HCT116 (cell line): ENCODE measurements at regions not wholly inside any gene's neighbourhood (a gene's known extent, or its start where the extent isn't known, plus 50 kb on each side); places are given as distances from the start of the nearest gene placed in this dataset.

Experiments
- ATAC-seq: fragments of 200-7000 bp; cut with Tn5 transposase; 2 replicates; pipeline ENCODE4 v1.9.1; 2020; ENCODE audit warnings: mild to moderate bottlenecking, moderate library complexity
- BruUV-seq: library from RNA; stranded (reverse); fragments of 400-500 nt; replicated peaks from 2 replicates; lab custom pipeline; 2021; lab: Mats Ljungman, UMichigan
- CTCF ChIA-PET: fragments of 300-600 bp; sonication (Branson Sonifier 250); formaldehyde crosslinking; loops from one replicate; lab custom pipeline; 2021; ENCODE audit warnings: antibody characterized with exemption; lab: Charles Lee
- POLR2A ChIA-PET: fragments of 300-600, 350-600 bp; sonication (Branson Sonifier 250); formaldehyde crosslinking; loops from one replicate; lab custom pipeline; 2021; ENCODE audit warnings: antibody characterized with exemption; lab: Charles Lee
- RAD21 ChIA-PET, 2 experiments: fragments of 300-600 bp; sonication (Branson Sonifier 250); formaldehyde crosslinking; loops; one replicate each; lab custom pipeline; 2023; ENCODE audit warnings: low total read pairs in 2 of 2; ENCODE audit not compliant: uncharacterized antibody in 2 of 2, unreplicated experiment in 2 of 2, low non-redundant PET in 1 of 2; lab: Charles Lee
- DNase-seq: peaks from one replicate; pipeline ENCODE4 v3.0.0-alpha.2; 2010; ENCODE audit warnings: low read depth, low spot score
- H2AFZ ChIP-seq: fragments of 200-600 bp; shearing (Covaris generic), sonication (generic); 2 replicates; pipeline ENCODE4 v1.6.1; 2017; ENCODE audit warnings: low read depth, mixed run types, mixed read lengths, antibody characterized with exemption, low read length; ENCODE audit not compliant: poor library complexity, severe bottlenecking
- H3K27ac ChIP-seq: 2 replicates; pipeline ENCODE4 v1.5.1; 2012; ENCODE audit warnings: low read depth, low read length
- H3K27me3 ChIP-seq: fragments of 200-600 bp; sonication (generic); 2 replicates; pipeline ENCODE4 v1.6.1; 2016; ENCODE audit warnings: mixed run types, low read length, mixed read lengths; ENCODE audit not compliant: insufficient read depth
- H3K36me3 ChIP-seq, 2 experiments: fragments of 200-500 bp in 1 of 2; fragments of 200-600 bp in 1 of 2; sonication (Bioruptor generic) in 1 of 2; sonication (generic) in 1 of 2; 2 replicates each; pipeline versions ENCODE4 v1.5.1 to v1.6.1; 2014 to 2016; ENCODE audit warnings: low read length in 2 of 2, inconsistent platforms in 1 of 2, mixed read lengths in 1 of 2, mixed run types in 1 of 2; ENCODE audit not compliant: insufficient read depth in 2 of 2, control insufficient read depth in 1 of 2
- H3K4me1 ChIP-seq, 2 experiments: fragments of 200-600 bp in 1 of 2; sonication (generic) in 1 of 2; 2 replicates each; pipeline versions ENCODE4 v1.5.1 to v1.6.1; 2012 to 2017; ENCODE audit warnings: low read length in 2 of 2, inconsistent platforms in 1 of 2, mild to moderate bottlenecking in 1 of 2, mixed read lengths in 1 of 2, mixed run types in 1 of 2, moderate library complexity in 1 of 2; ENCODE audit not compliant: insufficient read depth in 2 of 2, control insufficient read depth in 1 of 2
- H3K4me2 ChIP-seq: fragments of 200-600 bp; sonication (generic); 2 replicates; pipeline ENCODE4 v1.6.1; 2017; ENCODE audit warnings: mixed run types, low read length, mixed read lengths
- H3K4me3 ChIP-seq, 2 experiments: fragments of 200-600 bp in 1 of 2; sonication (generic) in 1 of 2; replicated peaks in 1 of 2; 2 replicates each; pipeline ENCODE4 v1.5.1; 2011 to 2016; ENCODE audit warnings: low read length in 2 of 2, control low read depth in 1 of 2, low read depth in 1 of 2, mild to moderate bottlenecking in 1 of 2, mixed read lengths in 1 of 2, mixed run types in 1 of 2
- H3K79me2 ChIP-seq: fragments of 200-600 bp; sonication (generic); 2 replicates; pipeline ENCODE4 v1.6.1; 2017; ENCODE audit warnings: mild to moderate bottlenecking, mixed run types, low read length, moderate library complexity, mixed read lengths; ENCODE audit not compliant: insufficient read depth
- H3K9ac ChIP-seq: fragments of 200-600 bp; sonication (generic); 2 replicates; pipeline ENCODE4 v1.6.1; 2016; ENCODE audit warnings: low read length, mixed read lengths
- H3K9me2 ChIP-seq: fragments of 200-600 bp; sonication (generic), shearing (Covaris generic); 2 replicates; pipeline ENCODE4 v1.6.1; 2017; ENCODE audit warnings: mixed run types, mild to moderate bottlenecking, moderate library complexity; ENCODE audit not compliant: insufficient read depth
- H3K9me3 ChIP-seq, 2 experiments: fragments of 200-500 bp in 1 of 2; fragments of 200-600 bp in 1 of 2; sonication (Bioruptor generic) in 1 of 2; sonication (generic) in 1 of 2; 2 replicates each; pipeline ENCODE4 v1.6.1; 2014 to 2017; ENCODE audit warnings: low read length in 2 of 2, mixed read lengths in 2 of 2, inconsistent platforms in 1 of 2, low read depth in 1 of 2, mild to moderate bottlenecking in 1 of 2, mixed run types in 1 of 2, moderate library complexity in 1 of 2; ENCODE audit not compliant: control insufficient read depth in 1 of 2, insufficient read depth in 1 of 2
- H4K20me1 ChIP-seq: fragments of 200-600 bp; sonication (generic), shearing (Covaris generic); 2 replicates; pipeline ENCODE4 v1.6.1; 2017; ENCODE audit warnings: mixed run types, mild to moderate bottlenecking, moderate library complexity; ENCODE audit not compliant: insufficient read depth
- EGR1 ChIP-seq: IDR thresholded peaks from 2 replicates; pipeline ENCODE4 v1.6.1; 2012; ENCODE audit warnings: low read depth
- EZH2 ChIP-seq: fragments of 200-600 bp; sonication (generic); IDR thresholded peaks from 2 replicates; pipeline ENCODE4 v1.6.1; 2017; ENCODE audit warnings: antibody characterized with exemption, mixed run types
- POLR2AphosphoS5 ChIP-seq: IDR thresholded peaks from 2 replicates; pipeline ENCODE4 v1.6.1; 2011; ENCODE audit warnings: mild to moderate bottlenecking, low read depth, low read length, moderate library complexity
- RAD21 ChIP-seq: IDR thresholded peaks from 2 replicates; pipeline ENCODE4 v1.6.1; 2012; ENCODE audit warnings: low read depth, mild to moderate bottlenecking
- SP1 ChIP-seq: IDR thresholded peaks from 2 replicates; pipeline ENCODE4 v1.6.1; 2012; ENCODE audit warnings: low read depth
- TCF7L2 ChIP-seq: IDR thresholded peaks from 2 replicates; pipeline ENCODE4 v1.7.0; 2011; ENCODE audit warnings: borderline replicate concordance, inconsistent platforms; ENCODE audit not compliant: insufficient read depth, insufficient read length; ENCODE audit errors: extremely low read depth
- YY1 ChIP-seq: IDR thresholded peaks from 2 replicates; pipeline ENCODE4 v1.6.1; 2011; ENCODE audit warnings: low read length, low read depth, moderate library complexity, mild to moderate bottlenecking; ENCODE audit not compliant: insufficient replicate concordance; ENCODE audit errors: extremely low read depth
- ZFX ChIP-seq: fragments of 450-650 bp; IDR thresholded peaks from 2 replicates; pipeline ENCODE4 v1.6.1; 2017
- ZNF274 ChIP-seq: fragments of 200-500 bp; sonication (Bioruptor generic); IDR thresholded peaks from 2 replicates; pipeline ENCODE4 v1.6.1; 2014; ENCODE audit warnings: mild to moderate bottlenecking, low read depth, low read length, inconsistent platforms
- intact Hi-C: fragments of 100-400 bp; cut with micrococcal nuclease; formaldehyde crosslinking; loops from 2 replicates; pipeline ENCODE4 v1.10.0; 2022
- TF ChIP-seq, protein P1 (sequence below): IDR thresholded peaks from 2 replicates; pipeline ENCODE4 v1.6.1; 2012; ENCODE audit warnings: low read depth

DNA sequence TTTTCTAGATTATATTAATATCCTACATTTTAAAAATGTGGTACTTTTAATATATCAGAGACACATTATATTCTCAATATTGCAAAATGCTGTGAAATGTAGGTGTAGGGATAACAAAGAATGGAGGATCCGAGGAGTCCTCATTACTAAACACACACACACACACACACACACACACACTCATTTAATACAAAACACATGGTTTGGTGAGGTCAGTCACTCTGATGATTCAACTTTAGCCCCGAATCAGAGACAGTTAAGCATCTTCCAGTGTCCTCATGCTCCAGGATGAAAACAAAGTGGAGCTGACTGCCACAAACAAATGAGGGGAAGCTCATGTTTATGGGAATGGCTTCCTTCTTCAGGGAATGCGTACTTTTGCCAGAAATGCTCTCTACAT, 147.5 kb downstream of the CYSLTR2 start:
- intact Hi-C loops: no loop called here
- Histone ChIP-seq H3K9ac (no peak overlapping the region), H2AFZ (no peak overlapping the region), H3K27me3 (no peaks in the 10 kb centered on the region), H3K4me3 (no peak overlapping the region), H3K79me2 (no peaks in the 10 kb centered on the region), H3K27ac (no peak overlapping the region), H3K9me2 (no peaks in the 10 kb centered on the region), H3K9me3 (no peaks in the 10 kb centered on the region), H3K4me2 (no peak overlapping the region), H3K36me3 (no peaks in the 10 kb centered on the region)
- RAD21 ChIA-PET: no interaction called here
- no peak for DNase-seq
- POLR2A ChIA-PET: no interaction called here
- no TSS peak for BruUV-seq
- TF ChIP-seq SP1 (no peak), TCF7L2 (no peak), EGR1 (no peak), YY1 (no peak), ZNF274 (no peak), POLR2AphosphoS5 (no peak), EZH2 (no peak), ZFX (no peak), RAD21 (no peak)
- TF ChIP-seq, protein P1, sequence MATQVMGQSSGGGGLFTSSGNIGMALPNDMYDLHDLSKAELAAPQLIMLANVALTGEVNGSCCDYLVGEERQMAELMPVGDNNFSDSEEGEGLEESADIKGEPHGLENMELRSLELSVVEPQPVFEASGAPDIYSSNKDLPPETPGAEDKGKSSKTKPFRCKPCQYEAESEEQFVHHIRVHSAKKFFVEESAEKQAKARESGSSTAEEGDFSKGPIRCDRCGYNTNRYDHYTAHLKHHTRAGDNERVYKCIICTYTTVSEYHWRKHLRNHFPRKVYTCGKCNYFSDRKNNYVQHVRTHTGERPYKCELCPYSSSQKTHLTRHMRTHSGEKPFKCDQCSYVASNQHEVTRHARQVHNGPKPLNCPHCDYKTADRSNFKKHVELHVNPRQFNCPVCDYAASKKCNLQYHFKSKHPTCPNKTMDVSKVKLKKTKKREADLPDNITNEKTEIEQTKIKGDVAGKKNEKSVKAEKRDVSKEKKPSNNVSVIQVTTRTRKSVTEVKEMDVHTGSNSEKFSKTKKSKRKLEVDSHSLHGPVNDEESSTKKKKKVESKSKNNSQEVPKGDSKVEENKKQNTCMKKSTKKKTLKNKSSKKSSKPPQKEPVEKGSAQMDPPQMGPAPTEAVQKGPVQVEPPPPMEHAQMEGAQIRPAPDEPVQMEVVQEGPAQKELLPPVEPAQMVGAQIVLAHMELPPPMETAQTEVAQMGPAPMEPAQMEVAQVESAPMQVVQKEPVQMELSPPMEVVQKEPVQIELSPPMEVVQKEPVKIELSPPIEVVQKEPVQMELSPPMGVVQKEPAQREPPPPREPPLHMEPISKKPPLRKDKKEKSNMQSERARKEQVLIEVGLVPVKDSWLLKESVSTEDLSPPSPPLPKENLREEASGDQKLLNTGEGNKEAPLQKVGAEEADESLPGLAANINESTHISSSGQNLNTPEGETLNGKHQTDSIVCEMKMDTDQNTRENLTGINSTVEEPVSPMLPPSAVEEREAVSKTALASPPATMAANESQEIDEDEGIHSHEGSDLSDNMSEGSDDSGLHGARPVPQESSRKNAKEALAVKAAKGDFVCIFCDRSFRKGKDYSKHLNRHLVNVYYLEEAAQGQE: no peak
- TF ChIP-seq, all 23 proteins: peak for 0
- no peaks in the 10 kb centered on the region for H4K20me1 ChIP-seq
- CTCF ChIA-PET: no interaction called here
- no peaks in the 10 kb centered on the region for H3K4me1 ChIP-seq
- ATAC-seq: no peak
